Calu3 (cell line): ENCODE measurements at regions not wholly inside any gene's neighbourhood (a gene's known extent, or its start where the extent isn't known, plus 50 kb on each side); places are given as distances from the start of the nearest gene placed in this dataset.

Source experiments
- BruUV-seq: library from RNA; stranded (reverse); fragments of 400-500 nt; replicated peaks from 2 replicates; lab custom pipeline; 2021; lab: Mats Ljungman, UMichigan
- CTCF ChIA-PET: fragments of 300-600 bp; sonication (Branson Sonifier 250); formaldehyde crosslinking; loops from one replicate; lab custom pipeline; 2022; ENCODE audit warnings: antibody characterized with exemption; lab: Charles Lee
- DNase-seq: peaks from one replicate; pipeline ENCODE4 v3.0.0; 2022
- H3K27ac Mint-ChIP-seq: one replicate; pipeline ENCODE4 v1.8.0; 2022; ENCODE audit warnings: mixed read lengths; ENCODE audit not compliant: unreplicated experiment
- H3K27me3 Mint-ChIP-seq: one replicate; pipeline ENCODE4 v1.8.0; 2022; ENCODE audit warnings: mixed read lengths; ENCODE audit not compliant: unreplicated experiment
- H3K36me3 Mint-ChIP-seq: one replicate; pipeline ENCODE4 v1.8.0; 2022; ENCODE audit warnings: mild to moderate bottlenecking, moderate library complexity, mixed read lengths; ENCODE audit not compliant: insufficient read depth, unreplicated experiment
- H3K4me1 Mint-ChIP-seq: one replicate; pipeline ENCODE4 v1.8.0; 2022; ENCODE audit warnings: mild to moderate bottlenecking, low read depth, mixed read lengths; ENCODE audit not compliant: unreplicated experiment
- H3K4me3 Mint-ChIP-seq: one replicate; pipeline ENCODE4 v1.8.0; 2022; ENCODE audit warnings: mild to moderate bottlenecking, low read depth, moderate library complexity, mixed read lengths; ENCODE audit not compliant: unreplicated experiment
- H3K9me3 Mint-ChIP-seq: one replicate; pipeline ENCODE4 v1.8.0; 2022; ENCODE audit warnings: low read depth, mixed read lengths; ENCODE audit not compliant: unreplicated experiment
- CTCF ChIP-seq: fragments of 200-600 bp; IDR thresholded peaks from one replicate; pipeline ENCODE4 v1.8.0; 2022; ENCODE audit warnings: antibody characterized with exemption; ENCODE audit not compliant: unreplicated experiment
- intact Hi-C: fragments of 100-400 bp; cut with micrococcal nuclease; formaldehyde crosslinking; loops from one replicate; pipeline ENCODE4 v1.10.0; 2022; ENCODE audit not compliant: unreplicated experiment

GRCh38 chr4:187183826-187184225 lies 460.2 kb upstream of the FAT1 start:
- no peak overlapping the region for H3K27ac Mint-ChIP-seq
- no peak for TF ChIP-seq CTCF
- intact Hi-C loops = no loop called here
- no peaks in the 10 kb centered on the region for H3K9me3 Mint-ChIP-seq
- H3K4me1 Mint-ChIP-seq = no peaks in the 10 kb centered on the region
- BruUV-seq = no TSS peak
- H3K27me3 Mint-ChIP-seq = no peaks in the 10 kb centered on the region
- no peak for DNase-seq
- CTCF ChIA-PET = no interaction called here
- no peak overlapping the region for H3K4me3 Mint-ChIP-seq
- no peaks in the 10 kb centered on the region for H3K36me3 Mint-ChIP-seq

DNA sequence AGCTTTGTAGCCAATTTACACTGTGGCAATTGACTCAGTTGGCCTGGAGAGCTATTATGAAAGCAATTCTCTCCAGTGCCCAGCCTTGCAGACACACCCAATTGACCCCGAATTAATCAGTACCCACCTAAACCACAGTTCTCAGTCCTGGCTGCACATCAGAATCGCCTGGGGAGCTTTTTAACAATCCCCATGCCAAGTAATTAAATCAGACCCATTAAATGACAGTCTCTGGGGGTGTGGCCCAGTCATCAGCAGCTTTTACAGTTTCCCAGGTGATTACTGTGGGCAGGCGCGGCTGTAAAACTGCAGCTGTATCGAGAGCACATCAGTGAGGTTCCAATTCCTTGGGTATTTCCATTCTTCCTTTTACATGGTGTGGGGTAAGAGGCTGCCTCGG lies 460.9 kb upstream of the FAT1 start:
- Mint-ChIP-seq H3K36me3 (no peaks in the 10 kb centered on the region), H3K4me1 (no peaks in the 10 kb centered on the region), H3K9me3 (no peaks in the 10 kb centered on the region), H3K27ac (no peak overlapping the region), H3K27me3 (no peaks in the 10 kb centered on the region), H3K4me3 (no peak overlapping the region)
- CTCF ChIA-PET = no interaction called here
- no peak for TF ChIP-seq CTCF
- BruUV-seq = no TSS peak
- intact Hi-C loops = no loop called here
- DNase-seq = no peak

DNA sequence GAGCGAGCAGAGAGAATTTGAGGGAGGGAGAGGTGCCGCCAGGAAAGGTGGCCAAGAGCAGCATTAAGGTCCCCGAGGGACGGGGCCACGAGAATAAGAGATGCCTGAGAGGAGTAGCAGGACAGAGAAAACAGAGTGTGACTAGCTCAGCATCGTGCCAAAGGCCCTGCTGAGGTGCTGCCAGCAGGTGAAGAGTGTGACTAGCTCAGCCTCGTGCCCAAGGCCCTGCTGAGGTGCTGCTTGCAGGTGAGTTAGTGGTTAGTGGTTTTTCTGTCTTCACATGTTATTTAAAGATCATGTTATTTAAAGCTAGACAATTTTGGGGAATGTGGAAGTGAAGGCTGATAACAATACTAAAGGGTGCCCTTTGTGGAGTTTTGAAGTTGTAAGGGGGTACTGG lies 464.5 kb upstream of the FAT1 start:
- intact Hi-C loops = no loop called here
- H3K4me3 Mint-ChIP-seq = no peak overlapping the region
- H3K4me1 Mint-ChIP-seq = no peaks in the 10 kb centered on the region
- H3K9me3 Mint-ChIP-seq = no peaks in the 10 kb centered on the region
- BruUV-seq = no TSS peak
- DNase-seq = no peak
- TF ChIP-seq CTCF = no peak
- H3K27me3 Mint-ChIP-seq = no peaks in the 10 kb centered on the region
- CTCF ChIA-PET = no interaction called here
- H3K36me3 Mint-ChIP-seq = no peaks in the 10 kb centered on the region
- no peak overlapping the region for H3K27ac Mint-ChIP-seq

- Mint-ChIP-seq H3K27ac (no peak overlapping the region), H3K4me3 (no peak overlapping the region), H3K9me3 (no peaks in the 10 kb centered on the region), H3K4me1 (no peaks in the 10 kb centered on the region), H3K27me3 (no peaks in the 10 kb centered on the region), H3K36me3 (no peaks in the 10 kb centered on the region)
- intact Hi-C loops = no loop called here
- no peak for DNase-seq
- CTCF ChIA-PET = no interaction called here
- TF ChIP-seq CTCF = no peak
- BruUV-seq = no TSS peak
These were observed 465.1 kb upstream of the FAT1 start for GRCh38 chr4:187188741-187189140.
